ENCODE measurements at regions not wholly inside any gene's neighbourhood (a gene's known extent, or its start where the extent isn't known, plus 50 kb on each side); places are given as distances from the start of the nearest gene placed in this dataset.
A peak's percentile ranks its signal among the peaks of the same experiment; 100 is the strongest.
"Not testable (repeated sequence)": the region's sequence is repeated elsewhere in the genome, so short reads cannot be mapped to it uniquely, and the experiment has no call there.

DNA sequence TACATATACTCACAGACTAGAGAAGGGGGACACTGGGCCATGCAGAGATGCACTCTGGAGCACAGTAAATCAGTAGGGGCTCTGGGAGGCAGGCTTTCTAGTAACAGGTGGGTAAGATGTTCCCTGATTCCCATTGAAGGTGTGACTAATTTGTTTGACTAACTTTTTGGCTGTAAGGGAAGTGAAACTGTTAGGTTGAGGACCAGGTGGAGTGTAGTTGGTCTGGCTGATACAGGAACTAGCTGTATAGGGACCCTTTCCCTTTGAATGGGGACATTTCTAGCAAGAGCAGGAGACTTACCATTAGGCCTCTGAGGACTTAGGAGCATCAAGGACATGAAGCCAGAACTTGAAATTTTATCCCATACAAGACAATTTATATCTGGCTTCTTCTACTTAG is 989.6 kb upstream of the COX7C start:
- intact Hi-C loops (cut with DNase I): no loop called here
- no peaks in the 10 kb centered on the region for H3K27me3 ChIP-seq
- H3K36me3 ChIP-seq: no peaks in the 10 kb centered on the region
- TF ChIP-seq, protein P1, sequence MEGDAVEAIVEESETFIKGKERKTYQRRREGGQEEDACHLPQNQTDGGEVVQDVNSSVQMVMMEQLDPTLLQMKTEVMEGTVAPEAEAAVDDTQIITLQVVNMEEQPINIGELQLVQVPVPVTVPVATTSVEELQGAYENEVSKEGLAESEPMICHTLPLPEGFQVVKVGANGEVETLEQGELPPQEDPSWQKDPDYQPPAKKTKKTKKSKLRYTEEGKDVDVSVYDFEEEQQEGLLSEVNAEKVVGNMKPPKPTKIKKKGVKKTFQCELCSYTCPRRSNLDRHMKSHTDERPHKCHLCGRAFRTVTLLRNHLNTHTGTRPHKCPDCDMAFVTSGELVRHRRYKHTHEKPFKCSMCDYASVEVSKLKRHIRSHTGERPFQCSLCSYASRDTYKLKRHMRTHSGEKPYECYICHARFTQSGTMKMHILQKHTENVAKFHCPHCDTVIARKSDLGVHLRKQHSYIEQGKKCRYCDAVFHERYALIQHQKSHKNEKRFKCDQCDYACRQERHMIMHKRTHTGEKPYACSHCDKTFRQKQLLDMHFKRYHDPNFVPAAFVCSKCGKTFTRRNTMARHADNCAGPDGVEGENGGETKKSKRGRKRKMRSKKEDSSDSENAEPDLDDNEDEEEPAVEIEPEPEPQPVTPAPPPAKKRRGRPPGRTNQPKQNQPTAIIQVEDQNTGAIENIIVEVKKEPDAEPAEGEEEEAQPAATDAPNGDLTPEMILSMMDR (IDR thresholded peaks at IDR 0.05): no peak
- ATAC-seq: no peak
- H3K4me3 ChIP-seq: no peak overlapping the region
- no peak overlapping the region for H3K27ac ChIP-seq
- DNase-seq: no peak
- H3K9me3 ChIP-seq: no peaks in the 10 kb centered on the region
- no peaks in the 10 kb centered on the region for H3K4me1 ChIP-seq

DNA sequence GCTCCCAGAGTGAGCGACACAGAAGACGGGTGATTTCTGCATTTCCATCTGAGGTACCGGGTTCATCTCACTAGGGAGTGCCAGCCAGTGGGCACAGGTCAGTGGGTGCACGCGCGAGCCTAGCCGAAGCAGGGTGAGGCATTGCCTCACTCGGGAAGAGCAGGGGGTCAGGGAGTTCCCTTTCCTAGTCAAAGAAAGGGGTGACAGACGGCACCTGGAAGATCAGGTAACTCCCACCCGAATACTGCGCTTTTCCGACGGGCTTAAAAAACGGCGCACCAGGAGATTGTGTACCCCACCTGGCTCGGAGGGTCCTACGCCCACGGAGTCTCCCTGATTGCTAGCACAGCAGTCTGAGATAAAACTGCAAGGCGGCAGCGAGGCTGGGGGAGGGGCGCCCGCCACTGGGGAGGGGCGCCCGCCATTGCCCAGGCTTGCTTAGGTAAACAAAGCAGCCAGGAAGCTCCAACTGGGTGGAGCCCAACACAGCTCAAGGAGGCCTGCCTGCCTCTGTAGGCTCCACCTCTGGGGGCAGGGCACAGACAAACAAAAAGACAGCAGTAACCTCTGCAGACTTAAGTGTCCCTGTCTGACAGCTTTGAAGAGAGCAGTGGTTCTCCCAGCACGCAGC is 979.1 kb upstream of the COX7C start:
- intact Hi-C loops (cut with DNase I); H3K36me3 ChIP-seq; H3K27me3 ChIP-seq; H3K4me3 ChIP-seq; H3K4me1 ChIP-seq; DNase-seq; H3K9me3 ChIP-seq; ATAC-seq; H3K27ac ChIP-seq: not testable (repeated sequence)

DNA sequence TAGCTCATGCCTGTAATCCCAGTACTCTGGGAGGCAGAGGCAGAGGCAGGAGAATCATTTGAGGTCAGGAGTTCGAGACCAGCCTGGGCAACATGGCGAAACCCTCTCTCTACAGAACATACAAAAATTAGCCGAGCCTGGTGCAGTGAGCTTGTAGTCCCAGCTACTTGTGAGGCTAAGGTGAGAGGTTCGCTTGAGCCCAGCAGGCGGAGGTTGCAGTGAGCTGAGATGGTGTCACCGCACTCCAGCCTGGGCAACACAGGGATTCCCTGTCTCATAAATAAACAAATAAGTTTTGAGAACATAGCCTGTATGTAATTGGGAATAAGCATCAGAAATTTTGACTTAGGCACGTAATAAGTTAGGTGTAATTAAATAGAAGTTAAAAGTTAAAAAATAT is 971.7 kb upstream of the COX7C start:
- ATAC-seq (no peak), DNase-seq (peak; percentile 23)
- Histone ChIP-seq H3K9me3 (no peaks in the 10 kb centered on the region), H3K27me3 (no peaks in the 10 kb centered on the region), H3K4me1 (no peaks in the 10 kb centered on the region), H3K4me3 (no peak overlapping the region), H3K36me3 (no peaks in the 10 kb centered on the region), H3K27ac (no peak overlapping the region)
- TF ChIP-seq, protein P1 (IDR thresholded peaks at IDR 0.05): no peak
- intact Hi-C loops (cut with DNase I): no loop called here

DNA sequence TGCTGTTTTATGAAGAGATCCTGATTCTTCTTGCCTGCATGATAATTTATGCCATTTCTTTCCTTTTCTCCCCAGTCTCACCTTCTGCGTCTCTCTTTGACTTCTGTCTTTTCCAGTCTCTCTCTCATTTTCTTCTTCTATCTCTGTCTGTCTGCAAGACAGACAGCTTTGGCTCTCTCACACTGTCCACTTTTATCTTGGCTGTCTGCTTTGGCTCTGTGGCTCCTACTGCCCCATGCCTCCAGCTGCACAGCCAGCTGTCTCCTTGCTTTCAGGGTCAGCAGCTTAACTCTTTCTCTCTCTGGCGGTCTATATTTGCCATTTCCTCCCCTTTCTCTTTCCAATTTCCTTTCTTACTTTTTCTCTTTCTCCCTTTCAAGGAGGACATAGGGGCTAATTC is 971.1 kb upstream of the COX7C start:
- H3K4me3 ChIP-seq: no peak overlapping the region
- H3K4me1 ChIP-seq: no peaks in the 10 kb centered on the region
- H3K27ac ChIP-seq: no peak overlapping the region
- DNase-seq (no peak), ATAC-seq (no peak)
- no peaks in the 10 kb centered on the region for H3K36me3 ChIP-seq
- intact Hi-C loops (cut with DNase I): no loop called here
- no peaks in the 10 kb centered on the region for H3K9me3 ChIP-seq
- TF ChIP-seq, protein P1 (IDR thresholded peaks at IDR 0.05): no peak
- no peaks in the 10 kb centered on the region for H3K27me3 ChIP-seq

DNA sequence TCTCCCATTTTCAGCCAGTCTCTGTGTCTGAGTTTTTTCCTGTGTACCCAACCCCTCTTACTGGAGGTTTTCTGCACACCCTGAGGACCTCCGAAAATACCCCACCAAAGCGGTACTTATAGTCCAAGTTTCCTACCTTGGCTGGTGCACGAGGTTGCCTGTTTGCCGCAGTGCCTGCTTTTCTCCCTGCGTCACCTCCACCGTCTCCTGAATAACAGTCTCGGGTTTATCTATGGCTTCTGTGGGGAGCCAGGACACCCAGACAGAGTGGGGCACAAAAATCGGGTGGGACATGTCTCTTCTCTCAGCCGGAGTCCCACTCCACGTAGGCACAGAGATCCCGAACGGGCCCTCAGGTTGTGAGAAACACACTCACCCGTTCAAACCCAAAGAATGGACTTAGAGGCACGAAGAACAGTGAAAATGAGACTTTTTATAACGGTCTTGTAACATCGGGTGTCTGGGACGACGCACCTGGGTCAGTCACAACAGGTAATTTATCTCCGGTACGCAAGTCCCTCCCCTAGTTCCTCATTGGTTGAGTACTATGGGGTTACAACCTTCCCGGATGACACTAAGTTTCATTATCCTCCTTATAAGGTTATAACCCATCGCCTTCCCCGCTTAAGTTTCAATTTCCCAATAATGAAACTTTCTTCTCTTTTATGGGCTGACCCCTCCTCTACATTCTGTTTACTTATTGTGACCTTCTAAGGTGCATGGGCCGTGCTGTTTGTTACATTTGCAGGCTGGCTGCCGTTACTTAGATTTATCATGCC is 970.2 kb upstream of the COX7C start:
- no peak overlapping the region for H3K4me3 ChIP-seq
- H3K36me3 ChIP-seq: no peaks in the 10 kb centered on the region
- H3K9me3 ChIP-seq: no peaks in the 10 kb centered on the region
- no peaks in the 10 kb centered on the region for H3K4me1 ChIP-seq
- TF ChIP-seq, protein P1 (IDR thresholded peaks at IDR 0.05): no peak
- intact Hi-C loops (cut with DNase I): no loop called here
- no peaks in the 10 kb centered on the region for H3K27me3 ChIP-seq
- H3K27ac ChIP-seq: no peak overlapping the region
- DNase-seq (no peak), ATAC-seq (no peak)

DNA sequence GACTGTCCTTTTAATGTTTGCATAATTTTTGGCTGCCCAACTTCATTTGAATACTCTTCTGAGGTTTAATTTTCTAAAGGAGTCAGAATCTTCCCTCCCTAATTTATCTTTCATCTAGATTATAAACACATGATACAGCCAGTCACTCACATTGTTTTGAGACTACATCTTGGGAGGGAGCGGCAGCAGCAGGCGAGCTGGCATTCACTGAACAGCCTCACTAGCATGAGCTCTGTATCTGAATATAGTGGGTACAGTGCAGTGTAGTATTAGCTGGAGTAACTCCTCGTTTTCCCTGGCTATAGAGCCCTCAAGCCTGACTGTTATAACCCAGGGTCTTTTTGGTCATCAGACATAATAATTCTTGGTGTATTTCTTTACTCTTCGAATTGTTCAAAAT is 969.2 kb upstream of the COX7C start:
- ATAC-seq (no peak), DNase-seq (no peak)
- TF ChIP-seq, protein P1 (IDR thresholded peaks at IDR 0.05): no peak
- Histone ChIP-seq H3K27ac (no peak overlapping the region), H3K4me3 (no peak overlapping the region), H3K36me3 (no peaks in the 10 kb centered on the region), H3K27me3 (no peaks in the 10 kb centered on the region), H3K4me1 (no peaks in the 10 kb centered on the region), H3K9me3 (no peaks in the 10 kb centered on the region)
- intact Hi-C loops (cut with DNase I): no loop called here
